ENCODE measurements at regions not wholly inside any gene's neighbourhood (a gene's known extent, or its start where the extent isn't known, plus 50 kb on each side); places are given as distances from the start of the nearest gene placed in this dataset.

DNA sequence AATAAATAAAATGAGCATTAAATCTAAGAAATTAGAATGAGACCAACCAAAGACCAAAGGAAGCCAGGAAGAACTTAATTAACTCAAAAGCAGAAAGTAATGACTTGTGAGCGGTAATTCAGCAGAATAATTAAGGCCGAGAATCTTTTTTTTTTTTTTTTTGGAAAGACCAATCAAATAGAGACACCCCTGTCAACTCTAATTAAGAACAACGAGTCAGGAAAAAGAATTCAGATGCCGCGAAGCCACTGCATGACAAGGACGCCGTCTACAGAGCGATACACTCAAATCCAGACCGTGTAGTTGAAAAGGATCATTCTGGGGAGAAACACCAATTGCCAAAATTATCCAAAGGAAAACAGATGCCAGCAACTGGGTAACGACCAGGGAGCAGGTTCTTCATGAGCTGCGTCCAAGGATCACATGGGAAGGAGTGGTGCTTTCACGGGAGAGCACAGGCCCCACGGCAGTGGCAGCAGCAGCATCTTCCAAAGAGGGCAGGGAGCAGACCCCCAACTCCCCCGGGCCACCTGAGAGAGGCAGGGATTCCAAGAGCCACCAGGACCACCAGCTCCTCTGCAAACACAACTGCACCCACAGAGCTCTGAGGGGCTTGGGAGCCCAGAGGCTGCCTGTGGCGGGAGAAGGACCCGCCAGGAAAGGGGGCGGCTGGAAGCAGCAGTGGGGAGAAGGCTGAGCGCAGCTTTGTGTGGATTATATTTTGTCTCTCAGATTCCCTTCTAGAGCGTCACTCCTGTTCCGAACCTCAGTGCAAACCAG lies 469.8 kb downstream of the BRD1 start:
- H2BK15ac ChIP-seq (ENCODE audit: low read depth, low read length): no peak overlapping the region
- no peak overlapping the region for H3K4me2 ChIP-seq (ENCODE audit: low read depth, low read length)
- no peak overlapping the region for H2BK120ac ChIP-seq (ENCODE audit: low read depth, low read length)
- no peak overlapping the region for H2AK9ac ChIP-seq (replicated peaks; ENCODE audit: low read depth, low read length, poor library complexity)
- ATAC-seq (ENCODE audit: low read depth) (no peak), DNase-seq (no peak)
- dilution Hi-C loops (cut with HindIII; ENCODE audit: low sequenced_read_pairs, unreplicated experiment): no loop called here
- no peak overlapping the region for H3K4ac ChIP-seq (ENCODE audit: low read depth, low read length)
- no peaks in the 10 kb centered on the region for H3K9me1 ChIP-seq (ENCODE audit: insufficient read depth, low read length)
- no peak overlapping the region for H4K5ac ChIP-seq (ENCODE audit: low read depth, low read length)
- H3K4me1 ChIP-seq (ENCODE audit: control insufficient read depth, insufficient read depth, low read length): no peaks in the 10 kb centered on the region
- H3K36me3 ChIP-seq (ENCODE audit: control insufficient read depth, insufficient read depth, low read length): no peaks in the 10 kb centered on the region
- H3K79me1 ChIP-seq (ENCODE audit: low read depth in 1 of 2, low read length in 2 of 2): no peaks in the 10 kb centered on the region
- no TSS peak for BruUV-seq (replicated peaks)
- no peak overlapping the region for H3K23ac ChIP-seq (ENCODE audit: low read depth, low read length)
- CTCF ChIA-PET: no interaction called here
- no peak overlapping the region for H3K56ac ChIP-seq (ENCODE audit: extremely low read depth, insufficient read depth, low read length)
- TF ChIP-seq, protein P1, sequence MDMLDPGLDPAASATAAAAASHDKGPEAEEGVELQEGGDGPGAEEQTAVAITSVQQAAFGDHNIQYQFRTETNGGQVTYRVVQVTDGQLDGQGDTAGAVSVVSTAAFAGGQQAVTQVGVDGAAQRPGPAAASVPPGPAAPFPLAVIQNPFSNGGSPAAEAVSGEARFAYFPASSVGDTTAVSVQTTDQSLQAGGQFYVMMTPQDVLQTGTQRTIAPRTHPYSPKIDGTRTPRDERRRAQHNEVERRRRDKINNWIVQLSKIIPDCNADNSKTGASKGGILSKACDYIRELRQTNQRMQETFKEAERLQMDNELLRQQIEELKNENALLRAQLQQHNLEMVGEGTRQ (IDR thresholded peaks at IDR 0.05; ENCODE audit: low read depth, low read length): no peak
- TF ChIP-seq CHD1 (IDR thresholded peaks at IDR 0.05; ENCODE audit: low read depth, low read length): no peak
- TF ChIP-seq NFE2L2 (IDR thresholded peaks at IDR 0.05; ENCODE audit: low read depth, low read length): no peak
- TF ChIP-seq RFX5 (IDR thresholded peaks at IDR 0.05; ENCODE audit: low read depth, low read length): no peak
- no peak for TF ChIP-seq MAFK (IDR thresholded peaks at IDR 0.05; ENCODE audit: low read depth, low read length)
- TF ChIP-seq MXI1 (IDR thresholded peaks at IDR 0.05; ENCODE audit: borderline replicate concordance, low read depth, low read length): no peak
- no peak for TF ChIP-seq RCOR1 (IDR thresholded peaks at IDR 0.05; ENCODE audit: insufficient replicate concordance, low read length)
- no peak for TF ChIP-seq BHLHE40 (IDR thresholded peaks at IDR 0.05; ENCODE audit: low read depth, low read length)
- TF ChIP-seq RAD21 (IDR thresholded peaks at IDR 0.05; ENCODE audit: low read length): no peak
- no peak for TF ChIP-seq POLR2A (IDR thresholded peaks at IDR 0.05; ENCODE audit: low read depth, low read length)
- TF ChIP-seq, protein P2, sequence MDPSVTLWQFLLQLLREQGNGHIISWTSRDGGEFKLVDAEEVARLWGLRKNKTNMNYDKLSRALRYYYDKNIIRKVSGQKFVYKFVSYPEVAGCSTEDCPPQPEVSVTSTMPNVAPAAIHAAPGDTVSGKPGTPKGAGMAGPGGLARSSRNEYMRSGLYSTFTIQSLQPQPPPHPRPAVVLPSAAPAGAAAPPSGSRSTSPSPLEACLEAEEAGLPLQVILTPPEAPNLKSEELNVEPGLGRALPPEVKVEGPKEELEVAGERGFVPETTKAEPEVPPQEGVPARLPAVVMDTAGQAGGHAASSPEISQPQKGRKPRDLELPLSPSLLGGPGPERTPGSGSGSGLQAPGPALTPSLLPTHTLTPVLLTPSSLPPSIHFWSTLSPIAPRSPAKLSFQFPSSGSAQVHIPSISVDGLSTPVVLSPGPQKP (IDR thresholded peaks at IDR 0.05; ENCODE audit: borderline replicate concordance, low read depth, low read length): no peak
- TF ChIP-seq SMC3 (IDR thresholded peaks at IDR 0.05; ENCODE audit: low read depth, low read length): no peak
- TF ChIP-seq MAZ (IDR thresholded peaks at IDR 0.05; ENCODE audit: borderline replicate concordance, low read depth, low read length): no peak
- TF ChIP-seq CEBPB (IDR thresholded peaks at IDR 0.05; ENCODE audit: low read depth, low read length): no peak
- TF ChIP-seq, protein P3, sequence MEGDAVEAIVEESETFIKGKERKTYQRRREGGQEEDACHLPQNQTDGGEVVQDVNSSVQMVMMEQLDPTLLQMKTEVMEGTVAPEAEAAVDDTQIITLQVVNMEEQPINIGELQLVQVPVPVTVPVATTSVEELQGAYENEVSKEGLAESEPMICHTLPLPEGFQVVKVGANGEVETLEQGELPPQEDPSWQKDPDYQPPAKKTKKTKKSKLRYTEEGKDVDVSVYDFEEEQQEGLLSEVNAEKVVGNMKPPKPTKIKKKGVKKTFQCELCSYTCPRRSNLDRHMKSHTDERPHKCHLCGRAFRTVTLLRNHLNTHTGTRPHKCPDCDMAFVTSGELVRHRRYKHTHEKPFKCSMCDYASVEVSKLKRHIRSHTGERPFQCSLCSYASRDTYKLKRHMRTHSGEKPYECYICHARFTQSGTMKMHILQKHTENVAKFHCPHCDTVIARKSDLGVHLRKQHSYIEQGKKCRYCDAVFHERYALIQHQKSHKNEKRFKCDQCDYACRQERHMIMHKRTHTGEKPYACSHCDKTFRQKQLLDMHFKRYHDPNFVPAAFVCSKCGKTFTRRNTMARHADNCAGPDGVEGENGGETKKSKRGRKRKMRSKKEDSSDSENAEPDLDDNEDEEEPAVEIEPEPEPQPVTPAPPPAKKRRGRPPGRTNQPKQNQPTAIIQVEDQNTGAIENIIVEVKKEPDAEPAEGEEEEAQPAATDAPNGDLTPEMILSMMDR (conservative IDR thresholded peaks at IDR 0.05; ENCODE audit: low read depth, low read length): no peak
- TF ChIP-seq FOS (IDR thresholded peaks at IDR 0.05; ENCODE audit: low read depth, low read length): no peak
- no peak overlapping the region for H2AK5ac ChIP-seq (ENCODE audit: low read depth, low read length)
- H4K20me1 ChIP-seq (ENCODE audit: insufficient read depth, low read length): no peaks in the 10 kb centered on the region
- no peak overlapping the region for H2AFZ ChIP-seq (replicated peaks; ENCODE audit: low read length, poor library complexity)
- no peak overlapping the region for H2BK5ac ChIP-seq (ENCODE audit: low read depth, low read length, poor library complexity, severe bottlenecking)
- no peak overlapping the region for H3K9ac ChIP-seq (ENCODE audit: low read depth, low read length)
- in situ Hi-C loops (cut with MboI; ENCODE audit: low sequenced_read_pairs): no loop called here
- no peak overlapping the region for H4K8ac ChIP-seq (ENCODE audit: low read depth in 2 of 2, low read length in 2 of 2)
- H3K27ac ChIP-seq (ENCODE audit: insufficient read depth, low read length): no peak overlapping the region
- H4K91ac ChIP-seq (ENCODE audit: insufficient read depth, low read depth, low read length): no peak overlapping the region
- no peak overlapping the region for H3K14ac ChIP-seq (replicated peaks; ENCODE audit: low read depth, low read length)
- H3K9me3 ChIP-seq (ENCODE audit: control insufficient read depth, insufficient read depth, low read length): peaks cover 32% of the 10 kb centered on the region
- WGBS, 2 experiments (ENCODE audit: extremely low coverage in 2 of 2, insufficient read length in 1 of 2): 80% methylated on average over 4 of the region's 20 CpGs; no CpG with 5 or more reads in 1 of the 2 experiments
- POLR2A ChIA-PET (ENCODE audit: unreplicated experiment): no interaction called here
- H3K18ac ChIP-seq (ENCODE audit: low read depth, low read length): no peak overlapping the region
- intact Hi-C loops (cut with micrococcal nuclease): no loop called here
- no peak overlapping the region for H3K4me3 ChIP-seq (ENCODE audit: insufficient read depth, low read depth, low read length)
- no peaks in the 10 kb centered on the region for H3K27me3 ChIP-seq (ENCODE audit: control insufficient read depth, insufficient read depth, low read length)
- H2BK20ac ChIP-seq (ENCODE audit: low read depth, low read length): no peak overlapping the region

All from IMR-90 (cell line).